SK-N-MC (cell line): ENCODE measurements at regions not wholly inside any gene's neighbourhood (a gene's known extent, or its start where the extent isn't known, plus 50 kb on each side); places are given as distances from the start of the nearest gene placed in this dataset.

Experiments used
- EZH2 ChIP-seq: fragments of 200-600 bp; sonication (generic); IDR thresholded peaks from one replicate; pipeline ENCODE4 v1.6.1; 2017; ENCODE audit warnings: antibody characterized with exemption
- POLR2AphosphoS5 ChIP-seq: IDR thresholded peaks from 2 replicates; pipeline ENCODE4 v1.6.1; 2012; ENCODE audit warnings: mild to moderate bottlenecking, low read depth, low read length, borderline replicate concordance

DNA sequence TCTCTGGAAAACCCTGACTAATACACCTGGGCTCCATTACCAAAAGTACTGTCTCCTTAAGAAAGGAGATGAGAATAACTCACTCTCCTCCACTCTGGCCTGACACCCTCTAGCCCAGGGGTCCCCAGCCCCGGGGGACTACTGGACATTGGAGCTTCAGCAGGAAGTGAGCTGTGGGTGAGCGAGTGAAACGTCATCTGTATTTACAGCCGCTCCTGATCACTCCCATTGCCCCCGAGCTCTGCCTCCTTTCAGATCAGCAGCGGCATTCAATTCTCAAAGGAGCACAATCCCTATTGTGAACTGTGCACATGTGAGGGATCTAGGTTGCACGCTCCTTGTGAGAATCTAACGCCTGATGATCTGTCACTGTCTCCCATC, 126.3 kb upstream of the TNRC6C start:
- TF ChIP-seq POLR2AphosphoS5 (no peak), EZH2 (no peak)
